Endothelial cell of umbilical vein (primary cell): ENCODE measurements at regions not wholly inside any gene's neighbourhood (a gene's known extent, or its start where the extent isn't known, plus 50 kb on each side); places are given as distances from the start of the nearest gene placed in this dataset.

Experiments used
- EZH2 ChIP-seq: IDR thresholded peaks from 2 replicates; pipeline ENCODE4 v1.6.1; 2012; ENCODE audit warnings: borderline replicate concordance, low read depth, mild to moderate bottlenecking, moderate library complexity, low read length, inconsistent platforms; ENCODE audit not compliant: severe bottlenecking
- FOS ChIP-seq: IDR thresholded peaks from 2 replicates; pipeline ENCODE4 v1.6.1; 2011; ENCODE audit warnings: mild to moderate bottlenecking, low read length, moderate library complexity, borderline replicate concordance; ENCODE audit not compliant: insufficient read depth
- GATA2 ChIP-seq: IDR thresholded peaks from 2 replicates; pipeline ENCODE4 v1.7.0; 2011; ENCODE audit warnings: low read depth, mild to moderate bottlenecking, moderate library complexity, mixed read lengths, low read length; ENCODE audit not compliant: insufficient read length, insufficient read depth
- JUN ChIP-seq: IDR thresholded peaks from 2 replicates; pipeline ENCODE4 v1.6.1; 2011; ENCODE audit warnings: borderline replicate concordance, low read depth; ENCODE audit not compliant: insufficient read length, insufficient read depth
- MYC ChIP-seq: IDR thresholded peaks from one replicate; pipeline ENCODE4 v1.6.1; 2011; ENCODE audit warnings: mild to moderate bottlenecking, low read depth, low read length
- POLR2A ChIP-seq: IDR thresholded peaks from 2 replicates; pipeline ENCODE4 v1.6.1; 2012; ENCODE audit warnings: low read depth, mild to moderate bottlenecking, control low read depth, low read length
- POLR2AphosphoS5 ChIP-seq: IDR thresholded peaks from 2 replicates; pipeline ENCODE4 v1.6.1; 2012; ENCODE audit warnings: low read depth, mild to moderate bottlenecking, control low read depth, low read length, moderate library complexity; ENCODE audit not compliant: insufficient read depth
- TF ChIP-seq, protein P1 (sequence below), 2 donors: IDR thresholded peaks; 1 replicate in 1 of 2; 2 replicates in 1 of 2; pipeline ENCODE4 v1.5.1; 2011; ENCODE audit warnings: low read length in 2 of 2, mild to moderate bottlenecking in 2 of 2, moderate library complexity in 2 of 2, control low read depth in 1 of 2, inconsistent platforms in 1 of 2, low read depth in 1 of 2; ENCODE audit not compliant: insufficient read depth in 1 of 2; ENCODE audit errors: extremely low read depth in 1 of 2
- TF ChIP-seq, protein P2 (sequence below): IDR thresholded peaks from 2 replicates; pipeline ENCODE4 v1.6.1; 2011; ENCODE audit not compliant: insufficient read depth, insufficient read length

DNA sequence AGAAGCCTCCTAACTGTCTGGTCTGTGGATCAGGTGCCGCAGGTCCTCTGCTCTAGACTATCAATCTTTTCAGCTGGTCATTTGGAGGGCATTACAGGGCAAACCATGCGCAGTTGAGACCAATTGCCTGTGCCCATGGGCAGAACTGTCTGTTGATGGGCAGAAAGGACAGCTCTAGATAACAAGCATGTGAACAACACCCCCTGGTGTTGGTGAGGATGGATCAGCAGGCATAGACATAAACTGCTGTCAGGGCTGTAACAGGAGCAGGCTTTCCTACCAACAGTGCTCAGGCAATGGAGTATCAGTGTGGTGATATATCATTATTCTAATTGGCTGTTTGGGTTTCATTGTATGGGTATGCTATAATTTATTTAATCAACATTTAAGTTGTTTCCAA, 104.7 kb upstream of the KL start:
- TF ChIP-seq, protein P1, sequence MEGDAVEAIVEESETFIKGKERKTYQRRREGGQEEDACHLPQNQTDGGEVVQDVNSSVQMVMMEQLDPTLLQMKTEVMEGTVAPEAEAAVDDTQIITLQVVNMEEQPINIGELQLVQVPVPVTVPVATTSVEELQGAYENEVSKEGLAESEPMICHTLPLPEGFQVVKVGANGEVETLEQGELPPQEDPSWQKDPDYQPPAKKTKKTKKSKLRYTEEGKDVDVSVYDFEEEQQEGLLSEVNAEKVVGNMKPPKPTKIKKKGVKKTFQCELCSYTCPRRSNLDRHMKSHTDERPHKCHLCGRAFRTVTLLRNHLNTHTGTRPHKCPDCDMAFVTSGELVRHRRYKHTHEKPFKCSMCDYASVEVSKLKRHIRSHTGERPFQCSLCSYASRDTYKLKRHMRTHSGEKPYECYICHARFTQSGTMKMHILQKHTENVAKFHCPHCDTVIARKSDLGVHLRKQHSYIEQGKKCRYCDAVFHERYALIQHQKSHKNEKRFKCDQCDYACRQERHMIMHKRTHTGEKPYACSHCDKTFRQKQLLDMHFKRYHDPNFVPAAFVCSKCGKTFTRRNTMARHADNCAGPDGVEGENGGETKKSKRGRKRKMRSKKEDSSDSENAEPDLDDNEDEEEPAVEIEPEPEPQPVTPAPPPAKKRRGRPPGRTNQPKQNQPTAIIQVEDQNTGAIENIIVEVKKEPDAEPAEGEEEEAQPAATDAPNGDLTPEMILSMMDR (IDR thresholded peaks at IDR 0.05; ENCODE audit: extremely low read depth in 1 of 2, insufficient read depth in 1 of 2, low read depth in 1 of 2, low read length in 2 of 2), result peak; percentile 13 to 26
- TF ChIP-seq POLR2A (no peak), POLR2AphosphoS5 (no peak), EZH2 (no peak), MYC (no peak), FOS (no peak), JUN (no peak), GATA2 (no peak)
- TF ChIP-seq, protein P2, sequence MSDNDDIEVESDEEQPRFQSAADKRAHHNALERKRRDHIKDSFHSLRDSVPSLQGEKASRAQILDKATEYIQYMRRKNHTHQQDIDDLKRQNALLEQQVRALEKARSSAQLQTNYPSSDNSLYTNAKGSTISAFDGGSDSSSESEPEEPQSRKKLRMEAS, result no peak
